Neural cell (in vitro differentiated cells): ENCODE measurements at regions not wholly inside any gene's neighbourhood (a gene's known extent, or its start where the extent isn't known, plus 50 kb on each side); places are given as distances from the start of the nearest gene placed in this dataset.
"Not testable (repeated sequence)": the region's sequence is repeated elsewhere in the genome, so short reads cannot be mapped to it uniquely, and the experiment has no call there.

Source experiments
- H2AFZ ChIP-seq: fragments of 200-600, 300-800 bp; sonication (generic), shearing (Covaris generic); 2 replicates; pipeline ENCODE4 v1.6.0; 2014; ENCODE audit warnings: low read depth, mild to moderate bottlenecking, antibody characterized with exemption, low read length, moderate library complexity
- H3F3A ChIP-seq: fragments of 200-600 bp; shearing (Covaris generic); 2 replicates; pipeline ENCODE4 v1.6.1; 2016; ENCODE audit warnings: mild to moderate bottlenecking, moderate library complexity, mixed read lengths, antibody characterized with exemption, low read length; ENCODE audit not compliant: insufficient read depth, poor library complexity, severe bottlenecking
- H3K27ac ChIP-seq: fragments of 200-600, 300-800 bp; sonication (generic), shearing (Covaris generic); 2 replicates; pipeline ENCODE4 v1.5.1; 2014; ENCODE audit warnings: mild to moderate bottlenecking, low read length, moderate library complexity
- H3K27me3 ChIP-seq: fragments of 300-800, 200-600 bp; sonication (generic), shearing (Covaris generic); 2 replicates; pipeline ENCODE4 v1.6.0; 2014; ENCODE audit warnings: mild to moderate bottlenecking, low read depth, low read length, moderate library complexity; ENCODE audit not compliant: insufficient read depth
- H3K36me3 ChIP-seq: fragments of 300-800, 200-600 bp; sonication (generic), shearing (Covaris generic); 2 replicates; pipeline ENCODE4 v1.5.1; 2014; ENCODE audit warnings: mild to moderate bottlenecking, antibody characterized with exemption, low read length, moderate library complexity; ENCODE audit not compliant: insufficient read depth
- H3K4me2 ChIP-seq: fragments of 300-800, 200-600 bp; sonication (generic), shearing (Covaris generic); 2 replicates; pipeline ENCODE4 v1.6.0; 2014; ENCODE audit warnings: mild to moderate bottlenecking, low read length
- H3K4me3 ChIP-seq: fragments of 300-800, 200-600 bp; sonication (generic), shearing (Covaris generic); 2 replicates; pipeline ENCODE4 v1.5.1; 2014; ENCODE audit warnings: mild to moderate bottlenecking, low read length, moderate library complexity
- H3K79me2 ChIP-seq: fragments of 200-600 bp; shearing (Covaris generic); replicated peaks from 2 replicates; pipeline ENCODE4 v1.6.0; 2014; ENCODE audit warnings: mild to moderate bottlenecking, low read length, moderate library complexity; ENCODE audit not compliant: insufficient read depth
- H3K9ac ChIP-seq: fragments of 300-800, 200-600 bp; sonication (generic), shearing (Covaris generic); 2 replicates; pipeline ENCODE4 v1.6.1; 2016; ENCODE audit warnings: mild to moderate bottlenecking, low read length, mixed read lengths
- H3K9me2 ChIP-seq: fragments of 200-600 bp; shearing (Covaris generic); 2 replicates; pipeline ENCODE4 v1.6.1; 2016; ENCODE audit warnings: mild to moderate bottlenecking, low read length, mixed read lengths; ENCODE audit not compliant: insufficient read depth
- H3K9me3 ChIP-seq: fragments of 200-600, 300-800 bp; sonication (generic), shearing (Covaris generic); 2 replicates; pipeline ENCODE4 v1.6.1; 2016; ENCODE audit warnings: mild to moderate bottlenecking, mixed run types, low read length, moderate library complexity, mixed read lengths
- H4K20me1 ChIP-seq: fragments of 200-600 bp; shearing (Covaris generic); 2 replicates; pipeline ENCODE4 v1.6.1; 2016; ENCODE audit warnings: mild to moderate bottlenecking, mixed run types; ENCODE audit not compliant: insufficient read depth

DNA sequence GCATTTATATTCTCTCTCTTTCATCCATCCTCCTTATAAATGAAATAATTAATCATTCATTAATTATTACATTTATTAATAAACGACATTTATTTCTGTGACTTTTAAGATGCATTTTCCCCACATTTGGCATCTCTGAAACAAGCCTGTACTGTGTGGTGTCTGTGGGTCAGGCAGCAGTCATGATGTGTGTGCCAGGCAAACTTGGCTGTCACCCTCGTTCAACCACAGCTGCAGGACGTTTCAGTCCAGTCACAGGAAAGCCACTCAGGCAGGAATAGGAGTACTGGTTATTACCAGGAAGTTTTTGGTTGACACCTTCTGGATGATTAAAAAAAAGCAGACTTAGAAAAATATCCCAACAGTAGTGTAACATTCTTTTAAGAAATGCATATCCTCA is 175.6 kb upstream of the LRRC61 start:
- H3K9ac ChIP-seq, H3K9me2 ChIP-seq, H3K79me2 ChIP-seq, H3K27ac ChIP-seq, H3K36me3 ChIP-seq, H2AFZ ChIP-seq, H3F3A ChIP-seq, H3K4me2 ChIP-seq, H3K27me3 ChIP-seq, H3K9me3 ChIP-seq, H4K20me1 ChIP-seq, H3K4me3 ChIP-seq: not testable (repeated sequence)

DNA sequence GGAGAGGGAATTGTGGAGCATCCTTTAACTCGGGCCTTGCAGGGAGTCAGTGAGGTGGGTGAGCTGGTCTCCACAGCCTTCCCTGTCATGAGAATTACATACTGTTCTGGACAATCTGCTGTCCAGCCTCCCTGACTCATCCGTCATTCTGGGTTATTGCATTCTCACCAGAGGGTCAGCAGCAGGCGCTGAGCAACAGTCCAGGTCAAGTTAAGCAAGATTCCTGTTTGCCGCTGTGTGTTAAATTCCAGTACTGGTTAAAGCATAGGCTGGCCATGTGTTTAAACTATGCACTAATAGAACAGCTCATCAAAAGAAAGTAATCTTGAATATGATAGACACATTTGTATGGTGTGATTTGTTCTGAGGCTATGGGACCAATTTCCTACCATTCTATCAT is 167.1 kb upstream of the LRRC61 start:
- H3F3A ChIP-seq, H4K20me1 ChIP-seq, H3K9me2 ChIP-seq, H3K9me3 ChIP-seq, H3K4me2 ChIP-seq, H3K27ac ChIP-seq, H3K9ac ChIP-seq, H2AFZ ChIP-seq, H3K27me3 ChIP-seq, H3K36me3 ChIP-seq, H3K4me3 ChIP-seq, H3K79me2 ChIP-seq: not testable (repeated sequence)

DNA sequence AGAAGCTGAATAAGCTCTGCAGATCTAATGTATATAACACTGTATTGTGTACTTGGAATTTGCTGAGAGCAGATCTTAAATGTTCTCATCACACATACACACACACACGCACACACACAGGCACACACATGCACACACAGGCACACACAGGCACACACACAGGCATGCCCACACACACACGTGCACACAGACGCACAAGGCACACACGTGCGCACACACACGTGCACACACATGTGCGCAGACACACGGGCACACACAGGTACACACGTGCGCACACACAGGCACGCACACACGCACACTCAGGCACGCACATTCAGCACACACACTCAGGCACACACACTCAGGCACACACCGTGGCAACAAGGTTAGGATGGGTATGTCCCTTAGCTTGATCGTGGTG is 164.5 kb upstream of the LRRC61 start:
- H3K79me2 ChIP-seq, H3K4me2 ChIP-seq, H3F3A ChIP-seq, H3K9me2 ChIP-seq, H3K36me3 ChIP-seq, H3K9me3 ChIP-seq, H3K9ac ChIP-seq, H4K20me1 ChIP-seq, H3K27ac ChIP-seq, H2AFZ ChIP-seq, H3K4me3 ChIP-seq, H3K27me3 ChIP-seq: not testable (repeated sequence)

DNA sequence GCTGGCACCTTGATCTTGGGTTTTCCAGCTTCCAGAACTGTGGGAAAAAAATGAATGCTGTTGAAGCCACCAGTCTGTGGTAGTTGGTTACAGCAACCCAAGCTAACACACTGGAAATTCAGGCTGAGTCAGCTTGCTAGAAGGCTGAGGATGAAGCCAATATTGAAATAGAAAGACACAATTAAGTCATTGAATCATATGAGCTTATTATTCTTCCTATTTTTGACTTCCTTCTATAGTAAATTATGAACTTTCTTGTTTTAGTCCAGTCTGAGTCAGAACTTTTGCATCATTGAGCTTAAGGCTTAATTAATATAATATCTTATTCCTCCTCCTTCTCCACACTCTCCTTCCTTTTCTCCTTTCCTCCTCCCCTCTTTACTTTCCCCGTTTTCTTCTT is 153.6 kb upstream of the LRRC61 start:
- not testable (repeated sequence) for H3K79me2 ChIP-seq, H3K9ac ChIP-seq, H3K27me3 ChIP-seq, H4K20me1 ChIP-seq, H3K4me3 ChIP-seq, H2AFZ ChIP-seq, H3K4me2 ChIP-seq, H3K36me3 ChIP-seq, H3K9me2 ChIP-seq, H3K27ac ChIP-seq, H3F3A ChIP-seq, H3K9me3 ChIP-seq

DNA sequence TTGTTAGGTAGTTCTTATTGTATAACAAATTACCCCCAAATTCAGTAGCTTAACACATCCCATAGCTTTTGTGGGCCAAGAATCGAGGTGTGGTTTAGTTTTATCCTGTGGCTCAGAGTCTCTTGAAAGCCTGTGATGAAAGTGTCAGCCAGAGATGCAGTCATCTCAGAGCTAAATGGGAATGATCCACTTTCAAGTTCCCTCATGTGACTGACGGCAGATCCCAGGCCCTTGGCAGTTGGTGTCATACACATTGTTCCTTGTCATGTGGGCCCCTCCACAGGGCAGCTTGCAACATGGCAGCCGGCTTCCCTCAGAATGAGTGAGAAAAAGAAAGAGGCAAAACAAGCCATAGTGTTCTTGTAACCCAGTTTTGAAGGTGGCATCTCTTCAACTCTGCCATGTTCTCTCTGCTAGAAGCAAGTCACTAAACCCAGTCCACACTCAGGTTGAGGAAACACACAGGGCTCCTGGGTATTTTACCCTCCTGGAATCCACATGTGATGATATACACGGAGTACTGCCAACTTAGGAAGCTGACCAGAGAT is 153.1 kb upstream of the LRRC61 start:
- not testable (repeated sequence) for H3K4me3 ChIP-seq, H3K36me3 ChIP-seq, H3K27ac ChIP-seq, H4K20me1 ChIP-seq, H3F3A ChIP-seq, H3K9ac ChIP-seq, H2AFZ ChIP-seq, H3K27me3 ChIP-seq, H3K9me2 ChIP-seq, H3K9me3 ChIP-seq, H3K79me2 ChIP-seq, H3K4me2 ChIP-seq

DNA sequence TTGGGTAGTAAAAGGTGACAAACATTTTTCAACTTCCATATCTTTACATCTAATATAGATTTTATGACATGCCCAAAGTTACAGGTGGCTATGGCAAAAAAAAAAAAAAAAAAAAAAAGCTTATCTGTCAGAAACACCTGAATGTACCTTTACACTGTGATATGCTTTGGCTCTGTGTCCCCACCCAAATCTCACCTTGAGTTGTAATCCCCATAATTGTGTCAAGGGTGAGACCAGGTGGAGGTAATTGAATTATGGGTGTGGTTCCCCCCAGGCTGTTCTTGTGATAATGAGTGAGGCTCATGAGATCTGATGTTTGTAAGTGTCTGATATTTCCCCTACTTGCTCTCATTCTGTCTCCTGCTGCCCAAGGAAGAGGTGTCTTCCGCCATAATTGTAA is 139.6 kb upstream of the LRRC61 start:
- not testable (repeated sequence) for H3F3A ChIP-seq, H3K27ac ChIP-seq, H3K4me3 ChIP-seq, H3K27me3 ChIP-seq, H3K4me2 ChIP-seq, H3K9me2 ChIP-seq, H3K36me3 ChIP-seq, H2AFZ ChIP-seq, H3K9ac ChIP-seq, H3K9me3 ChIP-seq, H4K20me1 ChIP-seq, H3K79me2 ChIP-seq

DNA sequence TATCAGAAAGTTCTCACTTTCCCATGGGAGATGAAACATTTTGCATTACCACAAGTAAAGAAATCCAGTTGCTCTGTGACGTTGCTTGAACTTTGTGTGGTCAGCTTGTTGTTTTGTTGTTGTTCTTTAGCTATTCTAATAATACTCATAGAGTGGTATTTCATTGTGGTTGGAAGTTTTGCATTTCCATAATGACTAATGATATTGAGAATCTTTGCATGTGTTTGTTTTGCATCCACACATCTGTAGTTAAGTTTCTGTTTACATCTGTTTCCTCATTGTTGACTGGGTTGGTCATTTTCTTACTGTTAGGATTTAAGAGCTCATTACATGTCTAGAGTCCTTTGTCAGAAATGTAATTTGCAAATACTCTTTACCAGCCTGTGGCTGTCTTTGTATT is 133.2 kb upstream of the LRRC61 start:
- not testable (repeated sequence) for H3K79me2 ChIP-seq, H4K20me1 ChIP-seq, H3K9me2 ChIP-seq, H2AFZ ChIP-seq, H3K9me3 ChIP-seq, H3K27ac ChIP-seq, H3K36me3 ChIP-seq, H3K9ac ChIP-seq, H3K4me3 ChIP-seq, H3K4me2 ChIP-seq, H3K27me3 ChIP-seq, H3F3A ChIP-seq

DNA sequence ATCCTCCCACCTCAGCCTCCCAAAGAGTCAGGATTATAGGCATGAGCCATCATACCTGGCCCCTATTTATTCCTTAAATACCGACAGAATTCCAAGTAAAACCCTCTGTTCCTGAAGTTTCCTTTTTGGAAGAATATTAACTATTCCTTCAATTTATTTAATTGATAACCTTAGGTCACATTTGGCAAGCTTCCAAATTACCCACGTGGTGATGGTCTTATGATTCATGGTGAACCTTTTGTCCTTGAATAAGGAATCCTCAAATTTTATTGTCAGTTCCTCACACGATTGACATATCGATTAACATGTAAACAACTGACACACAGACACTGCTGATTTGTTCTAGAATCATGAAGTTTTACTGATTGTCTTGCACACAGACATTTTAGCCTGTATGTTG is 130.6 kb upstream of the LRRC61 start:
- not testable (repeated sequence) for H3K27me3 ChIP-seq, H4K20me1 ChIP-seq, H3K9ac ChIP-seq

More for the DNA sequence above, 130.6 kb upstream of the LRRC61 start:
- not testable (repeated sequence) for H3K4me3 ChIP-seq, H3K36me3 ChIP-seq, H3K9me3 ChIP-seq, H3K27ac ChIP-seq, H3K79me2 ChIP-seq, H2AFZ ChIP-seq, H3K9me2 ChIP-seq, H3F3A ChIP-seq, H3K4me2 ChIP-seq
